ENCODE measurements at regions not wholly inside any gene's neighbourhood (a gene's known extent, or its start where the extent isn't known, plus 50 kb on each side); places are given as distances from the start of the nearest gene placed in this dataset.

GRCh38 chr3:168973897-168974296 is 689.6 kb downstream of the MECOM start:
- H3K27ac Mint-ChIP-seq: no peak overlapping the region
- DNase-seq (ENCODE audit: low spot score, unreplicated experiment): no peak
- H3K27me3 Mint-ChIP-seq: no peaks in the 10 kb centered on the region
- H3K4me1 Mint-ChIP-seq (ENCODE audit: low read depth): peaks cover 3% of the 10 kb centered on the region
- H3K36me3 Mint-ChIP-seq (ENCODE audit: insufficient read depth): no peaks in the 10 kb centered on the region
- no peak overlapping the region for H3K4me3 Mint-ChIP-seq (ENCODE audit: low read depth)
- no peaks in the 10 kb centered on the region for H3K9me3 Mint-ChIP-seq (ENCODE audit: low read depth)
- TF ChIP-seq CTCF (IDR thresholded peaks at IDR 0.05; ENCODE audit: unreplicated experiment): no peak

GRCh38 chr3:168973206-168973605 is 690.3 kb downstream of the MECOM start:
- Mint-ChIP-seq H3K9me3 (ENCODE audit: low read depth) (no peaks in the 10 kb centered on the region), H3K27me3 (no peaks in the 10 kb centered on the region), H3K4me3 (ENCODE audit: low read depth) (no peak overlapping the region)

GRCh38 chr3:168968609-168969008 is 694.9 kb downstream of the MECOM start:
- DNase-seq (ENCODE audit: low spot score, unreplicated experiment): no peak
- no peak overlapping the region for H3K27ac Mint-ChIP-seq

More at GRCh38 chr3:168973206-168973605, 690.3 kb downstream of the MECOM start:
- no peak for DNase-seq (ENCODE audit: low spot score, unreplicated experiment)
- H3K36me3 Mint-ChIP-seq (ENCODE audit: insufficient read depth): no peaks in the 10 kb centered on the region
- no peak overlapping the region for H3K27ac Mint-ChIP-seq
- TF ChIP-seq CTCF (IDR thresholded peaks at IDR 0.05; ENCODE audit: unreplicated experiment): no peak
- H3K4me1 Mint-ChIP-seq (ENCODE audit: low read depth): peaks cover 3% of the 10 kb centered on the region

GRCh38 chr3:168964736-168965135 is 698.8 kb downstream of the MECOM start:
- Mint-ChIP-seq H3K4me1 (ENCODE audit: low read depth) (no peaks in the 10 kb centered on the region), H3K4me3 (ENCODE audit: low read depth) (no peak overlapping the region), H3K36me3 (ENCODE audit: insufficient read depth) (no peaks in the 10 kb centered on the region), H3K9me3 (ENCODE audit: low read depth) (peaks cover 7% of the 10 kb centered on the region), H3K27ac (no peak overlapping the region), H3K27me3 (no peaks in the 10 kb centered on the region)
- TF ChIP-seq CTCF (IDR thresholded peaks at IDR 0.05; ENCODE audit: unreplicated experiment): no peak
- no peak for DNase-seq (ENCODE audit: low spot score, unreplicated experiment)

More at GRCh38 chr3:168968609-168969008, 694.9 kb downstream of the MECOM start:
- Mint-ChIP-seq H3K9me3 (ENCODE audit: low read depth) (no peaks in the 10 kb centered on the region), H3K36me3 (ENCODE audit: insufficient read depth) (no peaks in the 10 kb centered on the region), H3K27me3 (no peaks in the 10 kb centered on the region), H3K4me1 (ENCODE audit: low read depth) (no peaks in the 10 kb centered on the region), H3K4me3 (ENCODE audit: low read depth) (no peak overlapping the region)
- TF ChIP-seq CTCF (IDR thresholded peaks at IDR 0.05; ENCODE audit: unreplicated experiment): no peak

GRCh38 chr3:168961271-168961670 is 702.2 kb downstream of the MECOM start:
- no peak for TF ChIP-seq CTCF (IDR thresholded peaks at IDR 0.05; ENCODE audit: unreplicated experiment)
- no peak overlapping the region for H3K4me3 Mint-ChIP-seq (ENCODE audit: low read depth)
- no peak for DNase-seq (ENCODE audit: low spot score, unreplicated experiment)
- H3K9me3 Mint-ChIP-seq (ENCODE audit: low read depth): peaks cover 7% of the 10 kb centered on the region
- no peaks in the 10 kb centered on the region for H3K4me1 Mint-ChIP-seq (ENCODE audit: low read depth)
- no peaks in the 10 kb centered on the region for H3K36me3 Mint-ChIP-seq (ENCODE audit: insufficient read depth)
- H3K27me3 Mint-ChIP-seq: no peaks in the 10 kb centered on the region
- H3K27ac Mint-ChIP-seq: no peak overlapping the region

All from progenitor cell of endocrine pancreas (in vitro differentiated cells).